ENCODE measurements at regions not wholly inside any gene's neighbourhood (a gene's known extent, or its start where the extent isn't known, plus 50 kb on each side); places are given as distances from the start of the nearest gene placed in this dataset.

GRCh38 chr20:48426630-48427029 lies 401.2 kb downstream of the PREX1 start:
- TF ChIP-seq, protein P1, sequence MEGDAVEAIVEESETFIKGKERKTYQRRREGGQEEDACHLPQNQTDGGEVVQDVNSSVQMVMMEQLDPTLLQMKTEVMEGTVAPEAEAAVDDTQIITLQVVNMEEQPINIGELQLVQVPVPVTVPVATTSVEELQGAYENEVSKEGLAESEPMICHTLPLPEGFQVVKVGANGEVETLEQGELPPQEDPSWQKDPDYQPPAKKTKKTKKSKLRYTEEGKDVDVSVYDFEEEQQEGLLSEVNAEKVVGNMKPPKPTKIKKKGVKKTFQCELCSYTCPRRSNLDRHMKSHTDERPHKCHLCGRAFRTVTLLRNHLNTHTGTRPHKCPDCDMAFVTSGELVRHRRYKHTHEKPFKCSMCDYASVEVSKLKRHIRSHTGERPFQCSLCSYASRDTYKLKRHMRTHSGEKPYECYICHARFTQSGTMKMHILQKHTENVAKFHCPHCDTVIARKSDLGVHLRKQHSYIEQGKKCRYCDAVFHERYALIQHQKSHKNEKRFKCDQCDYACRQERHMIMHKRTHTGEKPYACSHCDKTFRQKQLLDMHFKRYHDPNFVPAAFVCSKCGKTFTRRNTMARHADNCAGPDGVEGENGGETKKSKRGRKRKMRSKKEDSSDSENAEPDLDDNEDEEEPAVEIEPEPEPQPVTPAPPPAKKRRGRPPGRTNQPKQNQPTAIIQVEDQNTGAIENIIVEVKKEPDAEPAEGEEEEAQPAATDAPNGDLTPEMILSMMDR (IDR thresholded peaks at IDR 0.05): no peak

DNA sequence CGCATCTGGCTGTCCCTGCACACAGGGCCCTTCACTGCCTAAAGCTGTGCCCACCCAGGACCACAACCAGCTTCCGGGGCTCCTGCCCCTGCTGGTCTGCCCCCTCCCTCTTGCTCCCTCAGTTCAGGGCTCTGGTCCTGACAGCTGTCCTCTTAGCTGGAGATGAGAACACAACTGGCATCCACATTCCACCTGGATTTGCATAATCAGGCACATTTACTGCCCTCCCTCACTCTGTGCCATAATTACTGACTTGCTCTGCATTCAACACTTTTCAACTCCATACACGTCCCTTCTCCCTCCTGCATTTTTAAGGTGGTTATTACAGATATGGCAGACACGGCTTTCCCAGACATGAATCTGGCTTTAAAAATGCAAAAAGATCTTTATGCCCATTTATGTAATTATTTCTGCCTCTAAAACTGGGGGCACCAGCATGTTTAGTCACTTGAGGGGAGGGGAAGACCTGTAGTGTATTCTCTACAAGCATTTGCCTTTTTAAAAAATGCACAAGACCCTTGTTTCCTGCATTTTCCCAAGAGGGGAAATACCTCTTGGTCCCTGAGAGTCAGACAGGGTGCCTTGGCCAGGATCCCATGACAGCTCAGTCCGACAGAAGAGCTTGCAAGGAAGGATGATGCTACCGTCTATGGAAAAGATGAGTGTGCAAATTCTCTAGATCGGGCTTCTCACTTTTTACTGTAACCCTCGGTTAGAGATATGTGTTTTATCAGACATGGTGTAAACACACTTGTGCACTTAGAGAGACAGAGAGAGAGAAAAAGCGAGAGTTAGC lies 401.8 kb downstream of the PREX1 start:
- TF ChIP-seq, protein P1 (IDR thresholded peaks at IDR 0.05): no peak

- TF ChIP-seq, protein P1 (IDR thresholded peaks at IDR 0.05): no peak
These were observed 402.5 kb downstream of the PREX1 start for GRCh38 chr20:48425321-48425720.

DNA sequence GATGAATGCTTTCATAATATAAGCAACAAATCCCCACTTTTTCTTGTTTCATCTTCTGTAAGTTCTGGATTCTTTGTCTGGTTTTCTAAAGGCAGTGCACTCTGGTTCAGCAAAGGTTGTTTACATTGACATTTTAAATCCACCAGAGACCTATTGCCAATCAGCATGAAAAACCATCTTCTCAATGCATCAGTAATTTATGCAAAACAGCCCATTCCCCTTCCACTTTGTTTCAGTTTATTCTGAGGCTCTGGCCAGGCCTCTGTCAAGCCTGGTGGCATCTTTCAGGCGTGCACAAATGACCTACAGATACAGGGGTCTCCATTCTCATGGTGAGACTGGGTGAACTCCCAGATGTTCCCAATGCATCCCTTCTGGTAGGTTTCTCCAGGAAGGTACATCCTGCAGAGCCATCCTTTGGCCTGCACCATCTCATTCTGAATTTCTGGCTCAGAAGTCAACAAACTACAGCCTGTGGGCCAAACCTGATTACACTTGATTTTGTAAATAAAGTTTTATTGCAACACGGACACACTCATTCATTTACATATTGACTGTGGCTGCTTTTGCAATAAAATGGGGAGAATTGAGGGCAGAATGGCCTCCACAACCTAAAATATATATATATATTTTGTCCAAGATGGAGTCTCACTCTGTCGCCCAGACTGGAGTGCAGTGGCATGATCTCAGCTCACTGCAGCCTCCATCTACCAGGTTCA lies 405.4 kb downstream of the PREX1 start:
- TF ChIP-seq, protein P1 (IDR thresholded peaks at IDR 0.05): no peak

DNA sequence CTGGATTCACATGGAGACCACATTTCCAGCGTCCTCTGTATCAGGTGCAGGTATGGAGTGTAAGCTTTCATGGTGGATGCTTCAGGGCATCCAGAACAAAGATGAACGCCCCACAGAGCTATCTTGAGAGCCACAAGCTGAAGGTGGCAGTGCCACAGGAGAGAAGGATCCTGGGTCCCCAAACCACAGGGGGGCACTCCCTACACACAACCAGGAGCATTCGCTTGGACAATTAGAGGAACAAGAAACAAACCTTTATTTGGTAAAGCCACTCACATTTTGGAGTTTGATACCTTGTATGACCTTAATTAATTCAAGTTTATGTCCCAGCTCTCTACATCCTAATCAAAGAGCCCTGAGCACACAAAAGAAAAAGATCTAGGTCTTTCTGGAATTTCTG lies 406.3 kb downstream of the PREX1 start:
- TF ChIP-seq, protein P1 (IDR thresholded peaks at IDR 0.05): no peak

DNA sequence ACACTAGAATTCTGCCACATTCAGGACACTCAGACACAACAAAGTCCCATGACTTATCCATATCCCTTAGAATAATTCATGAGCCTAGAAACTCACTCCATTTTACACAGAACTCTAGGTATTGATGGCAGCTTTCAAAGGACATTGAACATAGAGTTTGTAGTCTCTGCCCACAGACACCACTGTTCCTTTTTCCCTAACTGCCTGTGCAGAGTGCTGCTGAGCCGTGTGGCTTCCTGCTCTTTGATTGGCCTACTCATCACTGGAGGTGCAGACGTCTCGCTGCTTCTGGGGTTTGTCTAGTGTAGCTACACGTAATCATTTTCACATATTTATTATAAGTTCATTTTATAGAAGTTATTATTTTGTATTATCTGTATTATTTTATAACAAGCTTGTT lies 407.6 kb downstream of the PREX1 start:
- TF ChIP-seq, protein P1 (IDR thresholded peaks at IDR 0.05): no peak

GRCh38 chr20:48419173-48419572 lies 408.6 kb downstream of the PREX1 start:
- TF ChIP-seq, protein P1 (IDR thresholded peaks at IDR 0.05): no peak
